ENCODE measurements at regions not wholly inside any gene's neighbourhood (a gene's known extent, or its start where the extent isn't known, plus 50 kb on each side); places are given as distances from the start of the nearest gene placed in this dataset.

- TF ChIP-seq, protein P1, sequence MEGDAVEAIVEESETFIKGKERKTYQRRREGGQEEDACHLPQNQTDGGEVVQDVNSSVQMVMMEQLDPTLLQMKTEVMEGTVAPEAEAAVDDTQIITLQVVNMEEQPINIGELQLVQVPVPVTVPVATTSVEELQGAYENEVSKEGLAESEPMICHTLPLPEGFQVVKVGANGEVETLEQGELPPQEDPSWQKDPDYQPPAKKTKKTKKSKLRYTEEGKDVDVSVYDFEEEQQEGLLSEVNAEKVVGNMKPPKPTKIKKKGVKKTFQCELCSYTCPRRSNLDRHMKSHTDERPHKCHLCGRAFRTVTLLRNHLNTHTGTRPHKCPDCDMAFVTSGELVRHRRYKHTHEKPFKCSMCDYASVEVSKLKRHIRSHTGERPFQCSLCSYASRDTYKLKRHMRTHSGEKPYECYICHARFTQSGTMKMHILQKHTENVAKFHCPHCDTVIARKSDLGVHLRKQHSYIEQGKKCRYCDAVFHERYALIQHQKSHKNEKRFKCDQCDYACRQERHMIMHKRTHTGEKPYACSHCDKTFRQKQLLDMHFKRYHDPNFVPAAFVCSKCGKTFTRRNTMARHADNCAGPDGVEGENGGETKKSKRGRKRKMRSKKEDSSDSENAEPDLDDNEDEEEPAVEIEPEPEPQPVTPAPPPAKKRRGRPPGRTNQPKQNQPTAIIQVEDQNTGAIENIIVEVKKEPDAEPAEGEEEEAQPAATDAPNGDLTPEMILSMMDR (IDR thresholded peaks at IDR 0.05; ENCODE audit: insufficient read depth, low read length, poor library complexity, severe bottlenecking), result no peak
- Histone ChIP-seq H3K27me3 (ENCODE audit: control insufficient read depth, insufficient read depth, low read length) (no peaks in the 10 kb centered on the region), H3K36me3 (ENCODE audit: control insufficient read depth, insufficient read depth, low read length) (no peaks in the 10 kb centered on the region), H3K4me3 (ENCODE audit: low read depth, low read length) (peak overlapping the region; percentile 17)
- DNase-seq (ENCODE audit: low read depth), result no peak
Observed at GRCh38 chr6:26311385-26312095, 53.5 kb upstream of the BTN3A2 start.

- no peak for DNase-seq (ENCODE audit: low read depth)
- TF ChIP-seq, protein P1 (IDR thresholded peaks at IDR 0.05; ENCODE audit: insufficient read depth, low read length, poor library complexity, severe bottlenecking), result no peak
- Histone ChIP-seq H3K36me3 (ENCODE audit: control insufficient read depth, insufficient read depth, low read length) (no peaks in the 10 kb centered on the region), H3K27me3 (ENCODE audit: control insufficient read depth, insufficient read depth, low read length) (no peaks in the 10 kb centered on the region), H3K4me3 (ENCODE audit: low read depth, low read length) (peak overlapping the region; percentile 17)
Observed at GRCh38 chr6:26312096-26312463, 52.9 kb upstream of the BTN3A2 start.

GRCh38 chr6:26312501-26313397, 52.2 kb upstream of the BTN3A2 start:
- H3K27me3 ChIP-seq (ENCODE audit: control insufficient read depth, insufficient read depth, low read length), result no peaks in the 10 kb centered on the region
- H3K36me3 ChIP-seq (ENCODE audit: control insufficient read depth, insufficient read depth, low read length), result no peaks in the 10 kb centered on the region
- TF ChIP-seq, protein P1 (IDR thresholded peaks at IDR 0.05; ENCODE audit: insufficient read depth, low read length, poor library complexity, severe bottlenecking), result no peak
- peak overlapping the region; percentile 54 for H3K4me3 ChIP-seq (ENCODE audit: low read depth, low read length)
- DNase-seq (ENCODE audit: low read depth), result no peak

All from kidney epithelial cell (primary cell).